Coronary artery (tissue), 2 donors: ENCODE measurements at regions not wholly inside any gene's neighbourhood (a gene's known extent, or its start where the extent isn't known, plus 50 kb on each side); places are given as distances from the start of the nearest gene placed in this dataset.
"Not testable (repeated sequence)": the region's sequence is repeated elsewhere in the genome, so short reads cannot be mapped to it uniquely, and the experiment has no call there.

ENCODE experiments used
- DNase-seq: peaks from one replicate; pipeline ENCODE4 v3.0.0-alpha.2; 2017; ENCODE audit warnings: low spot score
- H3K27ac ChIP-seq, 2 donors: fragments of 200-600 bp; sonication (generic); one replicate each; pipeline ENCODE4 v1.5.1; 2016 to 2019
- H3K4me3 ChIP-seq: fragments of 200-600 bp; sonication (generic); 2 replicates; pipeline ENCODE4 v1.5.1; 2016; ENCODE audit warnings: mild to moderate bottlenecking, moderate library complexity
- TF ChIP-seq, protein P1 (sequence below): fragments of 200-600 bp; sonication (generic); IDR thresholded peaks from one replicate; pipeline ENCODE4 v1.5.1; 2019; ENCODE audit warnings: antibody characterized with exemption

DNA sequence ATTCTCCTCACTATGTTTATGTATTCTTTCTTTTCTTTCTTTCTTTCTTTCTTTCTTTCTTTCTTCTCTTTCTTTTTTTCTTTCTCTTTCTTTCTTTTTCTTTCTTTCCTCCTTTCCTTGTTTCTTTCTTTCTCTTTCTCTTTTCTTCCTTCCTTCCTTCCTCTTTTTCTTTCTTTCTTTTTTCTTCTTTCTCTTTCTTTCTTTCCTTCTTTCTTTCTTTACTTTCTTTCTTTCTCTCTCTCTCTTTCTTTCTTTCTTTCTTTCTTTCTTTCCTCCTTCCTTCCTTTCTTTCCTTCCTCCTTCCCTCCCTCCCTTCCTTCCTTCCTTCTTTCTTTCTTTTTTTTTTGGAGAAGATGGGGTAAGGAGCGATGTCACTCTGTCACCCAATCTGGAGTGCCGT, 1405.5 kb downstream of the SLITRK5 start:
- TF ChIP-seq, protein P1, sequence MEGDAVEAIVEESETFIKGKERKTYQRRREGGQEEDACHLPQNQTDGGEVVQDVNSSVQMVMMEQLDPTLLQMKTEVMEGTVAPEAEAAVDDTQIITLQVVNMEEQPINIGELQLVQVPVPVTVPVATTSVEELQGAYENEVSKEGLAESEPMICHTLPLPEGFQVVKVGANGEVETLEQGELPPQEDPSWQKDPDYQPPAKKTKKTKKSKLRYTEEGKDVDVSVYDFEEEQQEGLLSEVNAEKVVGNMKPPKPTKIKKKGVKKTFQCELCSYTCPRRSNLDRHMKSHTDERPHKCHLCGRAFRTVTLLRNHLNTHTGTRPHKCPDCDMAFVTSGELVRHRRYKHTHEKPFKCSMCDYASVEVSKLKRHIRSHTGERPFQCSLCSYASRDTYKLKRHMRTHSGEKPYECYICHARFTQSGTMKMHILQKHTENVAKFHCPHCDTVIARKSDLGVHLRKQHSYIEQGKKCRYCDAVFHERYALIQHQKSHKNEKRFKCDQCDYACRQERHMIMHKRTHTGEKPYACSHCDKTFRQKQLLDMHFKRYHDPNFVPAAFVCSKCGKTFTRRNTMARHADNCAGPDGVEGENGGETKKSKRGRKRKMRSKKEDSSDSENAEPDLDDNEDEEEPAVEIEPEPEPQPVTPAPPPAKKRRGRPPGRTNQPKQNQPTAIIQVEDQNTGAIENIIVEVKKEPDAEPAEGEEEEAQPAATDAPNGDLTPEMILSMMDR: no peak
- DNase-seq: no peak
- H3K4me3 ChIP-seq: no peak overlapping the region
- H3K27ac ChIP-seq: no peak overlapping the region

DNA sequence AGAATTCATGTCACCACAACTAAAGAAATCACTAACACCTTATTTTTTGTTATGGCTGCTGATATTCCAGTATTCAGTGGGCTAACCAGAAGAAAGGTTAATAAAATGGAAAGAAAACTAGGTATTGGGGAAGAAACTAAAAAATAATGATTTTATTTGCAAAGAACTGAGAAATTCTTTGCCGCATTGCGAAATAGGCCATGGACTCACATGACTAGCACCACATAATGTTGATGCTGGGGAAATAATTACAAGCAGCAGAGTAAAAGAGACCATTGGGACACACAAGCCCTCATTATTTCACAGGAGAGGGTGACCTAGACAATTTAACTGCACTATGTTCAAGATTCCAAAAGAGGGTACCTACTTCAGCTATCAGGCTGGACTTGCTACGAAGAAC, 1411.5 kb downstream of the SLITRK5 start:
- H3K27ac ChIP-seq: no peak overlapping the region
- TF ChIP-seq, protein P1: no peak
- no peak for DNase-seq

DNA sequence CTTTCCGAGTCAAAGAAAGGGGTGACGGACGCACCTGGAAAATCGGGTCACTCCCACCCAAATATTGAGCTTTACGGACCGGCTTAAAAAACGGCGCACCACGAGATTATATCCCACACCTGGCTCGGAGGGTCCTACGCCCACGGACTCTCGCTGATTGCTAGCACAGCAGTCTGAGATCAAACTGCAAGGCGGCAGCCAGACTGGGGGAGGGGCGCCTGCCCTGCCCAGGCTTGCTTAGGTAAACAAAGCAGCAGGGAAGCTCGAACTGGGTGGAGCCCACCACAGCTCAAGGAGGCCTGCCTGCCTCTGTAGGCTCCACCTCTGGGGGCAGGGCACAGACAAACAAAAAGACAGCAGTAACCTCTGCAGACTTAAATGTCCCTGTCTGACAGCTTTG, 1416.9 kb downstream of the SLITRK5 start:
- H3K4me3 ChIP-seq, DNase-seq, H3K27ac ChIP-seq: not testable (repeated sequence)

More for the DNA sequence above, 1411.5 kb downstream of the SLITRK5 start:
- no peak overlapping the region for H3K4me3 ChIP-seq

DNA sequence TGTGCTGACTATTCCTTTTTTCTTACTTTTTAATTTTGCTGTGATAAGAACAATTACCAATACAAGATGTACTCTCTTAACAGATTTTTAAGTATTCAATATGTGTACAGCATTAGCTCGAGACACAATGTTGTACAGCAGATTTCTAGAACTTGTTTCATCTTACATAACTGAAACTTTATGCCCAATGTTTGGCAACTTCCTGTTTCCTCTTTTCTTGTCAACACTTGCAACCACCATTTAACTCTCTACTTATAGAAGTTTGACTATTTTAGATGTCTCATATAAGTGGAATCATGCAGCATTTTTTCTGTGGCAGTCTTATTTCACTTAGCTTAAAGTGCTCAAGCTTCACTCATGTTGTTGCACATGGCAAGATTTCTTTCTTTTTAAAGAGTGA, 1426.8 kb downstream of the SLITRK5 start:
- H3K27ac ChIP-seq: no peak overlapping the region

DNA sequence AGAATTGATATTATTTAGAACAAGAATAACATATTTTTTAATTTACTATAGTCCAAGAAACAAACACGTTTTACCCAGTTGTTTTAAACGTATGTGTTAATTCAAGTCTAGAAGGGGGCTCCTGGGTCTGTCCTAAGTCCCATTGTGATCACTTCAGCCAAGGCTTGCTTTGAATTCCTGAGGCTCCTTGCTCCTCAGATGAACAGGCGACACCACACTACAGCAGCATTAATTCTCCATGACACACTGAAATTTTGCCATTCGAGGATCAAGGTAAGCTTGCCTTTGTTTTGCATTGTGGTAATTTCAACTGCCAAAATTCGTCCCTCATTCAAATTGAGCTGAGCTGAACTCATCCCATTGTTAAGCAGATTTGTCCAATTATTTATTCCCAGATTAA, 1442.6 kb downstream of the SLITRK5 start:
- no peak overlapping the region for H3K4me3 ChIP-seq
- TF ChIP-seq, protein P1: no peak
- DNase-seq: no peak

More for the DNA sequence above, 1426.8 kb downstream of the SLITRK5 start:
- TF ChIP-seq, protein P1: no peak
- H3K4me3 ChIP-seq: no peak overlapping the region
- no peak for DNase-seq

DNA sequence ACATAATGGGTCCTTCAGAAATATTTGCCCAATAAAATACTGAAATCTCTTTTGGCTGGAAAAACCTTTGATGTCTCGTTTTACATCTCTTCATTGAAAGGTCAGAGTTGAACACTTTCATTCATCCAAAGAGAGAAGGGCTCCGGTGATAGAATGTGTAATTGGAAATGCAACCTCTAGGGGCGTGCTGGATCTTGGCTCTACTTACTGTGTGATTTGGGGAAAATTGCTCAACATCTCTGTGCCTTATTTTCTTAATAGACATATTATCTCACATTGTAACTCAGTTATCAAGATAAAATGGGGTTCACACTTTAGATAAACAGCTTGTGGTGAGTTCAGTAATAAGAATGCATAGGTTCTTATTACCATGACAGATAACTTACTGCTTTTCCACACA, 1444.1 kb downstream of the SLITRK5 start:
- Histone ChIP-seq H3K4me3 (no peak overlapping the region), H3K27ac (no peak overlapping the region)
- TF ChIP-seq, protein P1: no peak
- no peak for DNase-seq

More for the DNA sequence above, 1442.6 kb downstream of the SLITRK5 start:
- no peak overlapping the region for H3K27ac ChIP-seq

DNA sequence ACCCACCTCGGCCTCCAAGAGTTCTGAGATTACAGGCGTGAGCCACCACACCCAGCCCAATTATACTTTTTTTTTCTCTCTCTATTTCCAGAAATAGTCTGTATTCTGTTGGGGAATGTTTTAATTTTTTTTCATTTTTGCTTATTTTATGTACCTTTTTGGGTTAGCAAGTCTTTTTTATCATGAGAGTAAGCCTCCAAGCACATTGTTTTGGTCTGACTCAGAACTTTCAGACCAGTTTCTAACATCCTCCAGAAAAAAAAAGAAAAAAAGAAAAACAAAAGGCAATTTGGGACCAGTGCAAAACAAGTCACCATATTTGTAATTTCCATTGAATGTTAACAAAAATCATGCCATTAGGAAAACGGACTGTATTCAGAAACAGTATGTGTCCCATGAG, 1465.5 kb downstream of the SLITRK5 start:
- Histone ChIP-seq H3K4me3 (no peak overlapping the region), H3K27ac (no peak overlapping the region)
- DNase-seq: no peak
- TF ChIP-seq, protein P1: no peak

DNA sequence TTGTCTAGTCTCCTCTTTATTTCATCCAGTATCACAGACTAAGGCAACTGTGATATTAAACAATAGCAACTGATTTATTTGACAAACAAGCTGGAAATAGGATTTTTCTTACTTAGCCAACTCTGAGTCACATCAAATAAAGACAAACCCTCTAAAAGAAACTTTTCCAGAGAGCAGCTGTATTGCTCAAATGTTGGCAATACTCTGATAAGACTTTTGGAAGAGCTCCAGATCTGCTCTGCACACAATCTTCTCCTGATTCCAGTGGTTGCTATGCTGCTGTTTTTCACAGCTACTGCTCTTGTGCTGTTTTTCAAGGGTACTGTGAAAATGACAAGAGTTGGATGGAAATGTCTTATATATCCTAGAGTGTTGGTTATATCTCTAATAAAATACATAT, 1479.2 kb downstream of the SLITRK5 start:
- TF ChIP-seq, protein P1: no peak
- no peak for DNase-seq
- H3K27ac ChIP-seq: no peak overlapping the region
- no peak overlapping the region for H3K4me3 ChIP-seq
